SK-N-DZ (cell line): ENCODE measurements at regions not wholly inside any gene's neighbourhood (a gene's known extent, or its start where the extent isn't known, plus 50 kb on each side); places are given as distances from the start of the nearest gene placed in this dataset.
"Not testable (repeated sequence)": the region's sequence is repeated elsewhere in the genome, so short reads cannot be mapped to it uniquely, and the experiment has no call there.

Experiments used
- DNase-seq: peaks from one replicate; pipeline ENCODE4 v3.0.0-alpha.2; 2015; ENCODE audit warnings: low spot score
- small RNA-seq, 2 experiments: library from RNA; depleted of rRNA; stranded (forward); fragments of <200 nt; gene quantifications; one replicate each; pipeline ENCODE3, GENCODE V24; 2014

DNA sequence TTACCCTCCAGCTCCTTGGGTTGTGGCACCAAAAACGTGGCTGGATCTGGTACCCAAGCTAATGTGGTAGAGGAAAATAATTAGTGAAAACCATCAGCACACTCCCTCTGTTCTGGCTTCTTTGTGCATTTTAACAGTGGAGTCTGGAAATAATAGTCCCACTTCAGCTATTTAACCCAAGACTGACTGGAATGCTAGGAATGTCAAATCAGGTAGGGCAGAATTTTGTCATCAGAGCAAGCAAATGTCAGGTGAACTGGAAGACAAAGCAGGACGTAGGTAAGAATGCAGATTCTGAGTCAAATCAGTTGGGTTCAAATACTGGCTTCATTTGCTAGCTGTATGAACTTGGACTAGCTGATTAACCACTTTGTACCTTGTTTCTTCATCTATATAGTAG, 144.0 kb upstream of the SPATA31A3 start:
- DNase-seq = not testable (repeated sequence)

DNA sequence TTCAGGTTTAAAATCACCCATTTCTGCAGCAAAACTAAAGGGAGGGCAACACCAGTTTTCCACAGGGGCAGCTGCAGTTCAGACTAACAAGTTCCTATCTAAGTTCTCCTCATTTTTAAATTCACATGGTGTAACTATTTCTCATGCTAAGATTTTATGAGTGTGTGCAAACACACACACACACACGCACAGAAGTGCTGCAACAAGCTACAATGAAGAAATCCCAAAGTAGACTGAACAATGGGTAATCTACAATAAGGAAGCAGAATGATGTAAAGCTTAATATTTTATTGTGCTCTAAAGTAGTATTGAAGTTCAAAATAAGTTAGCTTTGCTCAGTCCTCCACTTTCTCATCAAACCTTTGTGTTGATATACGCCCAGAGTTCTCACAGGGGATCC, 140.8 kb upstream of the SPATA31A3 start:
- not testable (repeated sequence) for DNase-seq

DNA sequence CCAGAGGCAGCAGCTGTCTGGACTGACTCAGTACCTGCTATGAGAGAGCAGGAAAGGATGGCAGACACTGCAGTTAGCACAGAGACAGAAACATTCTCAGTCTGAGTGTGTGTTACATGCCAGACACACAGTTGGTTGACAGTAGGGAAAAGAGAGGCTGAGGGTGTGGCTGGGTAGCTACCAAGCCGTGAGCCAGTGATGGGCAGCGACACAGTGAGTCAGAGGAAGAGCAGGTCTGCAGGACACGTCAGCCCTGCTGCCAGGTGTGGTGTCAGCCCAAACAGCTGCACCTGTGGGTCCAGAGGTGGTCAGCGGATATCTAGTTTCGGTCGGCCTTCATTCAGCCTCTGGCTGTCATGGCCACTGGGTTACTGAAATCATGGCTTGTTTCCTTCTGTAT, 124.4 kb upstream of the SPATA31A3 start:
- DNase-seq = not testable (repeated sequence)

DNA sequence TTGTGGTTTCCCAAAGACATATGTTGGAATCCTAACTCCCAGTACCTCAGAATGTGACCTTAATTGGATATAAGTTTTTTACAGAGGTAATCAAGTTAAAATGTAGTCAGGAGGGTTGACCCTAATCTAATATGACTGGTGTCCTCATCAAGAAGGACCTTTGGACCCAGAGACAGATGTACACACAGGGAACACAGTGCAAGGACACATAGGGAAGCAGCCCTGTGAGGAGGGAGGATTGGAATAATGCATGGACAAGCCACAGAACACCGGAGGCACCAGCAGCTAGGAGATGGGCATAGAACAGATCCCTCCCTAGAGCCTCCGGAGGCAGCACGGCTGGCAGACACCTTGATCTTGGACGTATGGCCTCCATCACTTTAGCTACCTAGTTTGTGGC, 119.8 kb upstream of the SPATA31A3 start:
- DNase-seq = not testable (repeated sequence)

DNA sequence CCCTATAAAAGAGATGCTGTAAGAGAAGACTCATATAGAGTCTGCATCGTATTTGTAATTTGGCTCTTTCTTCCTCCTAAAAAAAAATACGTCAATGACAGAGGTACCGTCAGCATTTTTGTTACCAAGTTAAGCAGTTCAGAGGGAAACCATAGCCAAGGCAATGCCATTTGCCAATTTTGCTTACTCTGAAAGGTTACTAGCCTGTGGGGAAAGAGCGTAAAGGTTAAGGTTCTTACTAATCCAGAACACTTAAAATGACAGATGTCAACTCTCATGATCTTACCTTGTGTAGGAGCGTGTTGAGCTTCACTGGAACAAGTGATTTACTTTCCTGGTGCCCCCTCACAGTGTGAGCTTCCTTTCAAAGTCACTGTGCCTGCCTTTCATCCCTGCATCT, 119.4 kb upstream of the SPATA31A3 start:
- DNase-seq = not testable (repeated sequence)

DNA sequence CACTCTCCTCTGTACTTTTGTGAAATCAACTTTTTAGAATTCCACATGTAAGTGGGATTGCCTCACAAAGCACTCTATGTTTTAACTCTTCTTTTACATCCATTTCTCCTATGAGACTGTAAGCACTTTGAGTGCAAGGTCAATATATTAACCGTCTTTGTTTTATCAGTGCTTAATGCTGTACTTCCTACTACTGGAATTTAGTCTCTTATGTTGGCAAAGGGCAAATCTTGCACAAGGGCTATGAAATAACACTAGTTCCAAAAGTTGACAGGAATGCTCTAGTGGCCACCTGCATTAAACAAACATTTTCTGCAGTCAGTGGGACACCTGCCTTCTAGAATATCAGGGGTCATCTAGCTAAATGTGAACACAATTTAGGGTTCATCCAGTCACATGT, 117.5 kb upstream of the SPATA31A3 start:
- not testable (repeated sequence) for DNase-seq

DNA sequence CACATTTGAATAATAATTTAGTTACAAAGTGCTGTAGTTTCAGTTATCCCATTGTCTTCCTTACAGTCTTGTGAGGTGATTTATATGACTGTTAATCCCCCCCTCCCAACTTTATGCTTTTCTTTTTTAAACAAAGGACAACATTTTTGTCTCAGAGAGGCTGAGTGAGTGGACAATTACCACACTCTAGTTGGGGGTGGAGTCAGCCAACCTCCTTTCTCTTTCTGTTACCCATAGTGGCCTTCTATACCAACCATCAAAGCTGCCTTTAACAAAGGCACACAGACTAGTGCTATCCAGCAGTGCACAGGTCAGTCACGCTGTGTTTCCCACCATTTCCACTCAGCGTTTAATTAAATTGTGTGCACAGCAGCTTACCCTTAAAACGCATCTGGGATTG, 114.3 kb upstream of the SPATA31A3 start:
- DNase-seq = not testable (repeated sequence)

DNA sequence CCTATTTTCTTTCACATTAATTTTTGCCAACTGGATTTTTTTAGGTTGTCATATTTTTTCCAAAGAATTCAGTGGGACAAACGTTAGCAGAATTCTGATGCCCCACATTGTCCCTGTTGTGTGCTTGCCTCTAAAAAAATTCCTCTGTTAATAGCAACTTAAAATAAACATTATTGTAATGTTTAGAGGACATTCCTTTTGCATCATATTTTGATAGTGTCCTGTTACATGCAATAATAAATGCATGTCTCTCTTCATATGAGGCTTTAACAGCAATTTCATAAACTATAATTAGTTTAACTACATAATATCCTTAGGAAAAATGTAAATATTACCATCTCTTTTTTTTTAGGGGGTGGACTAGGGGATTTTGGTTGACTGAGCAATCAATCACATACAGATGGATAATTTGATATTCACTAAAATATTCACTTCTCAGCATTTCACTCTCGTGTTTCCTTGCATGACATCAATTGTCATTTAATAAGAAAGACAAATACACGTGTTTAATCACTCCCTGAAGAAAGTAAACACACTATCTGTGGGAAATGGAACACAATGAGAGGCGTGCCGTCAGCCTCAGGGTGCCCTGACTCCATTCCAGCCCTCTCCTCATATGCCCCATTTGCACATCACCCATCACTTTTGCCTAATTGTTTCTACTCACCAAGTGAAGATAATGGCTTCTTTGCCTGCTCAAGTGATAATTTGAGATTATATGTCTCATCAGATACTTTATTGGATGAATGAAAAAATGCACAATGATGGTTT, 110.3 kb upstream of the SPATA31A3 start:
- not testable (repeated sequence) for DNase-seq

DNA sequence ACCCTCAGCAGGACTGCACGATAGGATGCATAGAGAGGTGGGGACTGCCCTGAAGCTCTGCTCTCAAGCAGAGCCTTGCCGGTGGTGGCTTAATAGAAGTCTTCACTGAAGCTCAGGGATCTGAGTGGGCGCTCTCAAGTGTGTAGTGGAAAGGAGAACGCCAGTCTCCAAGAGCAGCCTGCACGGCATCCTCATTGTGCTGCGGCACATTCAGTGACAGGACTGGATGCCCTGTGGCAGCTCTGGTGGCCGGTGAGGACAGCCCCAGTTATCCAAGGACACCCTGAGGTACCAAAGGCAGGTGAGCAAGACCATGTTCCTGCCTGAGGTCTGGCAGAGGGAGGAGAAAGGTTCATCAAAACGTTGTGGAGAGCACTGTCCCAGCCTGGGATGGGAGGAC, 98.8 kb upstream of the SPATA31A3 start:
- not testable (repeated sequence) for DNase-seq

DNA sequence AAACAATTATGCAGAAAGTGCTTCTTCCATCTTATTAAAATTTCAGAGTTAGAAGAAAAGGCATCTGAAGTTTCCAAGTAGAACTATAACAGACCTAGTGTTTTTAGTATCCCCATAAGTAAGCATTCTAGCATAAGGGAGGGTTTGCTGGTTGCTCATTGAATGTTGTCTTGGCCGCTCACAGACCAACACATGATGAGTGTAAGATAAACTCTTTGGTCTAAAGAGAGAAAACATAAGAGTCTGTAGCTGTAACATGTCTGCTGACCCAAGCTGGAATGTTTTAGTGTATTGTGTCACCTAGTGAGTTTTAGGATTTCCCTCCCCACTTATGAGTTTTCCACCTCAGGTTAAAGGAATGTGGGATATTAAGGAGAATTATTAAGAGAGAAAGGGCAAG, 94.5 kb upstream of the SPATA31A3 start:
- DNase-seq = not testable (repeated sequence)

DNA sequence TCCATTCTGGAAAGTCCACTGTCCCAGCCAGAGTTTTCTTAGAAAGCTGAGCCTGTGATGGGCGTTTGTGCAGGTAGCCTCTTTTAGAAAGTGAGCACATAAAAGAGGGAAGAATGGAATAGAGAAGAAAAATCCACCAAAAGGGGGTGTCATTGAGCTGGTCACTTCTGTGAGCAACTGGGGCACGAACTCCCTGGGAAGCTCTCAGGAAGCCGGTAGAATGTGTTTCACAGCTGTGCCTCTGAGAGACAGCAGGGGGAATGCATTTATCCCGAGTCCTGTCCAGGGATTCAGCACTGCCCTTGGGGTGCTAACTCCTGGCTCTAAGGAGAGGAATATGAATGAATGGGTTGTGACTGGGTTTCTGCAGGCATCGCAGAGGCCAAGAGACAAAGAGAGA, 73.8 kb upstream of the SPATA31A3 start:
- not testable (repeated sequence) for DNase-seq

DNA sequence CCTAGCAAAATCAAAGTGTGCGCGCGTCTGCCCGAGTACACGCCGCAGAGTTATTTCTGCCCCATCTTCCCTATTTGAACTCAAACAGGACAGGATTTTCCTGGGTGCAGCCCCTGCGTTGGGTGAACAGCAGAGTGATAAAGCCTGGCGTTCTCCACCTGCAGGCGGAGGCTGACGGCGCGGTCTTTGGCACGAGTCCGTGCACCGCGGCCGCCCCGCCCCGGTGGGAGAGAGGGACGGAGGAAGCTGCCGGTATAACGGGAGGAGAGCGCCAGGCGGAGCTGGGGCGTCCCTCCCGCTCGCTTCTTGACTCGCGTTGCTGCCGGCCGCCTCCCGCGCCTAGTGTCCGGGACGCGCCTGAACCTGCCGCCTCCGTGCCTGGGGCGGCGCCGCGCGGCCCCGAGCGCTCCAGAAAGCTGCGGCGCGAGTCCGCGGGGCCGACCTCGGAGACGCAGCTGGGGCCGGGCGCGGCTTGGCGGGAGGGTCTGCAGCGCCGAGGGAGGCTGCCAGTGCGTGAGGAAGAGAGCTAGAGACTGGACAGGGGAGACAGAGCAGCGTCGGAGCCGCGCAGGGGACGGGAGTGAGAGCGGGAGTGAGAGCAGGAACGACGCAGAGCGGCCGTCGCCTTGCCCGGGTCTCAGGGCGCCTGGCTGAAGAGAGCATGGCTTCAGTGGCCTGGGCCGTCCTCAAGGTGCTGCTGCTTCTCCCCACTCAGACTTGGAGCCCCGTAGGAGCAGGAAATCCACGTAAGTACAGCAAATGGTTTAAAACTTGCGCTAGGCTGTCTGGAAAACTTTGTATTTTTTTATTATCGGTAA, 66.8 kb upstream of the SPATA31A3 start:
- peak; percentile 3 for DNase-seq

Small RNA genes lying in the stretch of these regions (small RNA-seq; reads per million reads assigned to genes)
- gene RN7SL422P = 0 to 0.04 reads per million in 2 experiments
